HG02981 (cell line): ENCODE measurements at regions not wholly inside any gene's neighbourhood (a gene's known extent, or its start where the extent isn't known, plus 50 kb on each side); places are given as distances from the start of the nearest gene placed in this dataset.
A peak's percentile ranks its signal among the peaks of the same experiment; 100 is the strongest.

Experiments used
- ATAC-seq: cut with Tn5 transposase; IDR thresholded peaks from one replicate; pipeline ENCODE4 v1.9.1; 2021; ENCODE audit warnings: mild to moderate bottlenecking, moderate library complexity; ENCODE audit not compliant: unreplicated experiment

DNA sequence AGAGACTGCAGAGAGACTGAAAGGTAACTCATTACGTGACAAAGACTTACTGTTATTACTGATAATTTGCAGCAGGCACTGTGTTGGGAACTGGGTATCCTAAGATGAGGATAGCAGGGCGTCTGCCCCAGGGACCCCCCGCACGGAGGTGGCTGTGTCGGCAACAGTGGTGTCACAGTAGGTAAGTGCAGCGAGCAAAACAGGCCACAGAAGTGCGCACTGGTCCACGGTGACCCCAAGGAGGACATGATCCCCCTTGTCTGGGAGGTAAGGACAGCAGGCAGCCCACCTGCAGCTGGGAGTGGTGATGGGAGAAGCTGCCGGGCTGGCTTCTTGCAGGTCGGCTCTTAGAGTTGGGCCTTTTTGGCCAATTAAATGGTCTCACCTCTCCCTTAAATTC lies 82.9 kb downstream of the FAM43A start:
- ATAC-seq: no peak

- ATAC-seq: peak; percentile 96
Observed at GRCh38 chr3:194769020-194769643, 83.4 kb downstream of the FAM43A start.

GRCh38 chr3:194772241-194773000 lies 86.7 kb downstream of the FAM43A start:
- no peak for ATAC-seq

GRCh38 chr3:194773216-194773615 lies 87.5 kb downstream of the FAM43A start:
- no peak for ATAC-seq

DNA sequence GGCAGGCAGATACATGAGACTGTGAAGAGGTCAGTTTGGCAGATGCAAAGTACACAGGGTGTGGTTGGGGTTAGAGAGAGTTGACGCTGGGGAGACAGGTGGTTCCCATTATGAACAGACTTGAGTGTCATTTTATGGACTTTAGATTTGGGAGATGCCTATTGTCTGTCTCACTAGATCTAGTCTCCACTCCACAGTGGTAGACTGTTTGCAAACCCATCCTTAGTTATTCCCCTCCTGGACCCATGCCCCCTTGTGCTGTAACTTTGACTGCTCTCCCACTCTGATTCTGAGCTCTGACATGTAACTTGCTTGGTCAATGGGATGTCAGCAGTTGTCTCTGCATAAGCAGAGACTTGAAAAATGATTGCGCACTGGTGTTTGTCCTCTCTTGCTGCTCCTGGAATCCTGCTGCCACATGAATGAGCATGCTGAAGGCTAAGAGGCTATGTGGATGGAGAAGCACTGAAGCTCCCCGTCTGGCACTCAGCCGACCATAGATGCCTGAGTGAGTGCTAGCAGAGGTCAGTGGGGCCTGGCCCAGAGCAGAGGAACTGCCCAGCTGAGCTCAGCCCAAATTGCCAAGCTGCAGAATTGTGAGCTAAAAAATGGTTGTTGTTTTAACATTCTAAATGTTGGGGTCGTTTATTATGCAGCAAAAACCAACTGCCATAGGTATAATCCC lies 88.2 kb downstream of the FAM43A start:
- ATAC-seq: no peak

GRCh38 chr3:194775266-194775665 lies 89.6 kb downstream of the FAM43A start:
- ATAC-seq: no peak

- no peak for ATAC-seq
Observed at GRCh38 chr3:194775731-194776130, 90.0 kb downstream of the FAM43A start.

- ATAC-seq: no peak
Observed at GRCh38 chr3:194777729-194778128, 92.0 kb downstream of the FAM43A start.

GRCh38 chr3:194779729-194780224 lies 94.1 kb downstream of the FAM43A start:
- ATAC-seq: no peak

DNA sequence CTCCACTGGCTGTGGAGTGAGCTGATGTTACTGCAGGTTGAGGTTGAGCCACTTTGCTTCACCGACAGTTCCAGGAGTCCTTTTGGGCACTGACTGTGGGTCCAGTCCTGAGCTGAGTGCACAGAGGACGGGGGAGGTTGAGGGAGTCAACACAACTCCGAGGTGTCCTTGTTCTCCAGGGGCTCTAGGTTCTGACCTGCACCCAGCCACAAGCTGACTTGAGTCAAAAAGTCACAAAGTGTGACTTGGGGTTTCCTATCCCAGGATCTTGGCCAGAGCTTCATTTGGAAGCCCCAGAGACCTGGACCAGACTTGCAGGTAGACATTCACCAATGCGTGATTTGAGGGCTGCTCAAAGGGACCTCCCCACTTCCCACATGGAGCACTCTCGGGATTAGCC lies 95.0 kb downstream of the FAM43A start:
- no peak for ATAC-seq

- no peak for ATAC-seq
Observed at GRCh38 chr3:194781617-194782016, 95.9 kb downstream of the FAM43A start.

DNA sequence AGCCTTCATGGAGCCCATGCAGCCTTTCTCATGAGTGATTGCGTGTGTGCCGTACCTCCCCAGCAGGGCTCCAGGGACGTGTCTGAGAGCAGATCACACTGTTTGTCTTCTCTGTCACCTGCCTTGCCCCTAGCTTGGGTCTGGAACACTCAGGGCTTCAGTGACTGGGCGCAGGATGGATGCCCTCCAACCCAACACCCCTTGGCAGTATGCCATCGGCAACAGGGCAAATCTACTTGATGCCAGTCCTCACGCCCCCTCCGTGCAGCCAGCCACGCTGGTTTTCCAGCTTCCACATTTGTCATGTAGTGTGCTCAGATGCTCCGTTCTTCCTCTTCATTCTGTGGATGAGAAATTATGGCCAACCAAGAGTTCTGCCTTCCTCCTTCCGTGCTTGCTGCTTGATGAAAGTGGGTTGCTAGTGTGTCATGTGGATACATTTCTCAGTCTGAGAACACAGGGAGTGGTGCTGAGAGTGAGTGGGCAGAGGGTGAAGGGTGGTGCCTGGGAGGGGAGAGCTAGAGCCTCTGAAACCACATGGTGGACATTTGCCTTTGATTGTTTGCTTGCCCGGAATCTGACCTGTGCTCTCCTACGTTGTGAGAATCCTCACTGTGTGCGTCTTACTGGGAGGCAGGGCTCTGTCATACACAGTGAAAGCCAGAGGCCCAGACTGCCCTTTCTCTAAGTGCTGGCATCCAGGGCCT lies 97.2 kb downstream of the FAM43A start:
- no peak for ATAC-seq

DNA sequence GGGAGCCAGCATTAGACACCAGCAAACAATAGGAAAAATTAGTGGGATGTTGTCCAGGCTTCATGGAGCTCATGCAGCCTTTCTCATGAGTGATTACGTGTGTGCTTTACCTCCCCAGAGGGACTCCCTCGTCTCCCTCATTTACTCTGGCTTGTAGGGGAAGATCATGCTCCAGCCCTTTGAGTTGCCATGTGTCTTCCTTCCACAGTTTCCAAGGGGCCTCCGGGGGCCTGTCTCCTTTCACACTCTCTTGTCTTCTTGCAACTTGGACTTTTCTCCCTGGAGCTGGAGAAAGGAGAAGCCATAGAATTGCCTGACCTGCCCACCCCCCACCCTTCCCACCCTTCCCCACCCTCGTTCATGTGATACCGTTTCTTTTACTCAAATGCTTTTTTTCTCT lies 98.7 kb downstream of the FAM43A start:
- no peak for ATAC-seq

DNA sequence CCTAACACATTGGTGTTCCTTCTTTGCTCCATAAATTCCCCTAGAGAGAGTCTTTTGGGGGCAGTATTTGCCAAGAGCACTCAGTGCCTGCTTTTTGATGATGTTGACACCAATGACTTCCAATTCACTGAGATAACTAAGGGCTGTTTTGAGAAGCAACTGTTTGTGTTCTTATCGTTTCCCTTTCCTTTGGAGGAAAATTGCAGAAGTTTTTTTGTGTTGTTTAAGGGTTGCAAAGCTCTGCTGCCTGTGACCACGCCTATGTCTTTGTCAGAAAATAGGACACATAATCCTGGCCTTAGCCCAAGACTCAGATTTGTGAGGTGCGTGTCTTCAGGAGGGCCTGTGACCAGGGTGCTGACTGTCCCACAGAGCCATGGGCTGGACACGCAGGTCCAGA lies 99.6 kb downstream of the FAM43A start:
- ATAC-seq: no peak

DNA sequence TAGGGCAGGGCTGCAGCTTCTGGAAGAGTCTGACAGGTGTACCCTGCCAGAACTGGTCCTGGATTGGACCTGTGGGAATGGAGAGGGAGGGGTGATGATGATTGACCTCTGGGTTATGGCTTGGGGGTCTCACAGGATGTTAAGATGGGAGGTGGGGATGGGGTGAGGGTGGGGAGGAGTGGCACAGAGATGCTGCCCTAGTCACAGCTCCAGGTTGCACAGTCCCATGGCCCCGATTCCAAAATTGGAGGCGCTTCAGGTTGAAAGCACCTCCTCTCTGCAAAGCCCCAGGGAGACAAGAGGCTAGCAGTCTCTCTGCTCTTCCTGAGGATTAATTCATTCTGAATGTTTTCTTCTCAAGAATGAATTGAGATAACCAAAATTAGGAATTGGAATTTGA lies 101.4 kb downstream of the FAM43A start:
- no peak for ATAC-seq

GRCh38 chr3:194787650-194788049 lies 102.0 kb downstream of the FAM43A start:
- ATAC-seq: no peak

DNA sequence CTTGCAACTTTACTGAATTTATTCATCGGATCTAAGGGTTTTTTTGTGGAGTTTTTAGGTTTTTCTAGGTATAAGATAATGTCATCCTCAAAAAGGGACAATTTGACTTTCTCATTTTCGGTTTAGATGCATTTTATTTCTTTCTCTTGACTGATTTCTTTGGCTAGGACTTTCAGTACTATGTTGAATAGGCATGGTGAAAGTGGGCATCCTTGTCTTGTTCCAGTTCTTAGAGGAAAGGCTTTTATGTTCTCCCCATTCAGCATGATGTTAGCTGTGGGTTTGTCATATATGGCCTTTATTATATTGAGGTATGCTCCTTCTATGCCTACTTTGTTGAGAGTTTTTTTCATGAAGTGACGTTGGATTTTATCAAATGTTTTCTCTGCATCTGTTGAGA lies 106.7 kb downstream of the FAM43A start:
- no peak for ATAC-seq

- ATAC-seq: no peak
Observed at GRCh38 chr3:194797555-194798250, 112.0 kb downstream of the FAM43A start.

- no peak for ATAC-seq
Observed at GRCh38 chr3:194798486-194798885, 112.8 kb downstream of the FAM43A start.

- no peak for ATAC-seq
Observed at GRCh38 chr3:194800002-194800401, 114.3 kb downstream of the FAM43A start.
